ENCODE measurements at regions not wholly inside any gene's neighbourhood (a gene's known extent, or its start where the extent isn't known, plus 50 kb on each side); places are given as distances from the start of the nearest gene placed in this dataset.

- Histone ChIP-seq H2AFZ (ENCODE audit: low read depth, low read length) (no peak overlapping the region), H4K20me1 (replicated peaks; ENCODE audit: control insufficient read depth, insufficient read depth, low read length) (no peaks in the 10 kb centered on the region), H3K4me2 (ENCODE audit: insufficient read depth, low read length) (no peak overlapping the region), H3K9me3 (replicated peaks; ENCODE audit: control insufficient read depth, insufficient read depth, low read depth, low read length) (no peaks in the 10 kb centered on the region), H3K4me1 (replicated peaks in 1 of 2; ENCODE audit: control insufficient read depth in 2 of 2, insufficient read depth in 2 of 2, low read length in 2 of 2) (no peaks in the 10 kb centered on the region), H3K27ac (ENCODE audit: extremely low read depth, low read depth, low read length) (no peak overlapping the region), H3K36me3 (ENCODE audit: control insufficient read depth, insufficient read depth, low read length) (no peaks in the 10 kb centered on the region), H3K79me2 (ENCODE audit: control insufficient read depth, insufficient read depth, low read length) (no peaks in the 10 kb centered on the region), H3K4me3 (no peak overlapping the region), H3K27me3 (ENCODE audit: control insufficient read depth in 2 of 2, insufficient read depth in 2 of 2, low read length in 2 of 2) (no peaks in the 10 kb centered on the region), H3K9me1 (ENCODE audit: control insufficient read depth, insufficient read depth, low read length) (no peaks in the 10 kb centered on the region), H3K9ac (ENCODE audit: insufficient read depth in 1 of 2, low read depth in 2 of 2, low read length in 2 of 2) (no peak overlapping the region)
- POLR2A ChIA-PET: no interaction called here
- CTCF ChIA-PET (ENCODE audit: low intra/inter-chr PET ratio): no interaction called here
- no peak for ATAC-seq
- TF ChIP-seq ZNF121 (CRISPR knock-in tag; conservative IDR thresholded peaks at IDR 0.05) (no peak), SIN3B (IDR thresholded peaks at IDR 0.05; ENCODE audit: low read depth) (no peak), HDAC8 (tag; IDR thresholded peaks at IDR 0.05) (no peak), ETV1 (tag; conservative IDR thresholded peaks at IDR 0.05; ENCODE audit: low read depth) (no peak), RCOR1 (IDR thresholded peaks at IDR 0.05; ENCODE audit: borderline replicate concordance in 1 of 2, low read depth in 2 of 2, low read length in 2 of 2) (no peak), ZNF224 (CRISPR knock-in tag; IDR thresholded peaks at IDR 0.05) (no peak), NFIC (IDR thresholded peaks at IDR 0.05) (no peak)
- DNase-seq (ENCODE audit: extremely low read depth in 1 of 4, low spot score in 3 of 4): no peak
- 0% methylated on average over 3 of the region's 4 CpGs for WGBS (ENCODE audit: insufficient coverage, low coverage, missing lambda C conversion rate)
- intact Hi-C loops (cut with micrococcal nuclease): no loop called here
- FAIRE-seq: no peak
- no TSS peak for BruUV-seq (replicated peaks)
- in situ Hi-C loops (cut with MboI): no loop called here
Observed at GRCh38 chr18:75697493-75697892, 270.0 kb upstream of the SMIM21 start.

- no peaks in the 10 kb centered on the region for H3K9me1 ChIP-seq (ENCODE audit: control insufficient read depth, insufficient read depth, low read length)
- in situ Hi-C loops (cut with MboI): no loop called here
- BruUV-seq (replicated peaks): no TSS peak
- H3K27me3 ChIP-seq (ENCODE audit: control insufficient read depth in 2 of 2, insufficient read depth in 2 of 2, low read length in 2 of 2): no peaks in the 10 kb centered on the region
- intact Hi-C loops (cut with micrococcal nuclease): no loop called here
- ATAC-seq (no peak), DNase-seq (ENCODE audit: extremely low read depth in 1 of 4, low spot score in 3 of 4) (no peak), FAIRE-seq (no peak)
- no peaks in the 10 kb centered on the region for H3K79me2 ChIP-seq (ENCODE audit: control insufficient read depth, insufficient read depth, low read length)
- no peak overlapping the region for H3K9ac ChIP-seq (ENCODE audit: insufficient read depth in 1 of 2, low read depth in 2 of 2, low read length in 2 of 2)
- no peak overlapping the region for H3K4me2 ChIP-seq (ENCODE audit: insufficient read depth, low read length)
- no peak overlapping the region for H3K27ac ChIP-seq (ENCODE audit: extremely low read depth, low read depth, low read length)
- ChIA-PET CTCF (ENCODE audit: low intra/inter-chr PET ratio) (no interaction called here), POLR2A (no interaction called here)
- no peak overlapping the region for H2AFZ ChIP-seq (ENCODE audit: low read depth, low read length)
- H3K9me3 ChIP-seq (replicated peaks; ENCODE audit: control insufficient read depth, insufficient read depth, low read depth, low read length): no peaks in the 10 kb centered on the region
- H4K20me1 ChIP-seq (replicated peaks; ENCODE audit: control insufficient read depth, insufficient read depth, low read length): no peaks in the 10 kb centered on the region
- H3K4me3 ChIP-seq: no peak overlapping the region
- no peaks in the 10 kb centered on the region for H3K4me1 ChIP-seq (replicated peaks in 1 of 2; ENCODE audit: control insufficient read depth in 2 of 2, insufficient read depth in 2 of 2, low read length in 2 of 2)
- H3K36me3 ChIP-seq (ENCODE audit: control insufficient read depth, insufficient read depth, low read length): no peaks in the 10 kb centered on the region
- 4% methylated on average over 4 of the region's 5 CpGs for WGBS (ENCODE audit: insufficient coverage, low coverage, missing lambda C conversion rate)
- TF ChIP-seq NRF1 (conservative IDR thresholded peaks at IDR 0.05 in 1 of 2, IDR thresholded peaks at IDR 0.05 in 1 of 2): no peak
- no peak for TF ChIP-seq ZBTB34 (CRISPR knock-in tag; IDR thresholded peaks at IDR 0.05)
- TF ChIP-seq GATAD2B (IDR thresholded peaks at IDR 0.05; ENCODE audit: borderline replicate concordance): no peak
- no peak for TF ChIP-seq ZNF436 (CRISPR knock-in tag; IDR thresholded peaks at IDR 0.05)
- no peak for TF ChIP-seq ZNF140 (CRISPR knock-in tag; IDR thresholded peaks at IDR 0.05)
- TF ChIP-seq CGGBP1 (CRISPR knock-in tag; IDR thresholded peaks at IDR 0.05): no peak
- TF ChIP-seq ZEB2 (IDR thresholded peaks at IDR 0.05): no peak
- TF ChIP-seq EP300 (IDR thresholded peaks at IDR 0.05; ENCODE audit: low read length): no peak
- no peak for TF ChIP-seq CTCF (IDR thresholded peaks at IDR 0.05 in 2 of 3, conservative IDR thresholded peaks at IDR 0.05 in 1 of 3; ENCODE audit: insufficient read depth in 2 of 3, low read depth in 1 of 3, low read length in 3 of 3)
- TF ChIP-seq ZBED1 (IDR thresholded peaks at IDR 0.05): no peak
Observed at GRCh38 chr18:75696391-75696790, 268.9 kb upstream of the SMIM21 start.

Data from K562 (cell line).